HG03460 (cell line): ENCODE measurements at regions not wholly inside any gene's neighbourhood (a gene's known extent, or its start where the extent isn't known, plus 50 kb on each side); places are given as distances from the start of the nearest gene placed in this dataset.
A peak's percentile ranks its signal among the peaks of the same experiment; 100 is the strongest.
"Not testable (repeated sequence)": the region's sequence is repeated elsewhere in the genome, so short reads cannot be mapped to it uniquely, and the experiment has no call there.

ENCODE experiments used
- ATAC-seq: cut with Tn5 transposase; IDR thresholded peaks from one replicate; pipeline ENCODE4 v1.9.1; 2021; ENCODE audit not compliant: unreplicated experiment

DNA sequence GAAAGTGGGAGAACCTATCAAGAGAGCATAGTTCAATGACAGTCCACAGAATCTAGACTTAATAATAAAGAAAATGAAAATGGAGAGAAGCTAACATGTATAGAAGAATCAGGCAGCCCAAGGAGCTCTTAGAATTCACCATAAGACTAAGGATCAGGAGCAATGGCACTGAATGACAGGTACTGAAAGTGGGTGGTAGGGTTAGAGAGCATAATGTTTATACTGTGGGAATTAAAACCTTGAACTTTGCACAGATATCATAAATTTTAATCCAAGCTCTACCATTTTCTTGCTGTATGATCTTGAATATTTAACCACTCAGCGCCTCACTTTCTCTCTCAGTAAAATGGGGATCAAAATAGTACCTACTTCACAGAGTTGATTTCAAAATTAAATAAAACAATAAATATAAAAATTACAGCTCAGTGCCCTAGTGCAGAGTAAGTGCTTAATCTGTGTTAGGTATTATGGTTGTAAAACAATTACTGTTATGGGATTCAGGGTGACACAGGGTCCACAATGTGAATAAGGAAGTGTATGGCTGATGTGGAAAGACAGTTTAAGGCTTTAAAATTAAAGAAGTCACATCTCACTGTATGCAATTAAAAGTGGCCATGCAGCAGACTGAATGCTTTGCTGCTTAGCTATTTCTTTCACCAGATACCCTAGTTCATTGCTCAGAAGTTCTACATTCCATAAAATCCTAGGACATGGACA, 319.8 kb downstream of the HINT1 start:
- no peak for ATAC-seq

DNA sequence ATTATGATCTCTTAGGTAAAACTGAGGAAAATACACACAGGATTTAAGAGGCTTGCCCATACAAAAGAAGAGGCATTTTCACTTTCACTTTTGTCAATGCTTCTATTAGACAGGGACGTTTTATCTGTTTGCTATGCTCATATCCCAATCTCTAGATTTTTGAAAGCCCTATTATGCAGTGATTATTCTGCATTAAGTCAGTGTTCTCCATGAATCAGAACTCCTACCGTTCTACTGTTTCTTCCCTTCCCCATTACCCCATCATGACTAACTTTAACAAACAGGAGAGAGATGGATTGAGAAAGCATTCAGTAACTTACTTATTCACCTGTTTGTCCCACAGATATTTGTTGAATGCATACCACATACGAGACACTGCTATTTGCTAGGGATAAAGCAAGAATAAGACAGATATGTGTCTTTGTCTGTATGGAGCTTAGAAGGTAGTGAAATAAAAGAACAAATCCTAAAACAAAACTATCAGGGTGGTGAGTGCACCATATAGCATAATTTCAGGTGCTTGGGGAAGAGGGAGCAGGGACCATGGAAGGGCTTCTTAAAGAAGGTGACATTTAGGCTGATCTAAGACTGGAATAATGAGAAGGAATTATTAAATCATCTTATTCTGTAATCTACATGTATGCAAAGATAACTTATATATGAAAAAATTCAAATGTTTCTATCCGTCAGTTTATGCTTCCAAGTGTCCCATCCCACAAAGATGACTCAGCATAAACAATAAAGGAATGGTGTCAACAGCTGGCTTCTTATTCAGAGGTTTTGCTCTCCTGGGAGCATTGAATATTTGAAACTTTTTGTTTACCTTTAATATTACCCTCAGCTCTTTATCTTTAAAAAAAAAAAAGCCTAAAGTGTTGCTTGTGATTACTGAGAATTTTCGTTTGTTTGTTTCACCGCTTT, 328.1 kb downstream of the HINT1 start:
- peak; percentile 62 for ATAC-seq

- ATAC-seq = not testable (repeated sequence)
These were observed 347.3 kb downstream of the HINT1 start for GRCh38 chr5:130817598-130818384.

GRCh38 chr5:130815246-130815645, 349.8 kb downstream of the HINT1 start:
- ATAC-seq = no peak

- ATAC-seq = no peak
These were observed 356.4 kb downstream of the HINT1 start for GRCh38 chr5:130808691-130809090.

DNA sequence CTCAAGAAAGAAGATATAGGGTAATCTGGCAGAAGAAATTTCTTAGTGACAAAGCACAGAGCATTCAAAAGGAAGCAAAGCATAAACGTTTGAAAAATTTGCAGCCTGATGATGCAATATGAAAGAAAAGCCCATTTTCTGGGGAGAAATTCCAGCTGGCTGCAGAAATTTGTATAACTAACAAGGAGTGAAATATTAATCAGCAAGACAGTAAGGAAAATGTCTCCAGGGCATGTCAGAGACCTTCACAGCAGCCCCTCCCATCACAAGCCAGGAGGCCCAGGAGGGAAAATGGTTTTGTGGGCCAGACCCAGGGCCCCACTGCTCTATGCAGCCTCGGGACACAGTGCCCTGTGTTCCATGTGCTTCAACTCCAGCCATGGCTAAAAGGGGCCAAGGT, 359.4 kb downstream of the HINT1 start:
- ATAC-seq = no peak

GRCh38 chr5:130805036-130805435, 360.0 kb downstream of the HINT1 start:
- ATAC-seq = no peak

GRCh38 chr5:130801963-130802362, 363.1 kb downstream of the HINT1 start:
- no peak for ATAC-seq

GRCh38 chr5:130799015-130799414, 366.0 kb downstream of the HINT1 start:
- no peak for ATAC-seq

- ATAC-seq = no peak
These were observed 367.8 kb downstream of the HINT1 start for GRCh38 chr5:130797303-130797702.

DNA sequence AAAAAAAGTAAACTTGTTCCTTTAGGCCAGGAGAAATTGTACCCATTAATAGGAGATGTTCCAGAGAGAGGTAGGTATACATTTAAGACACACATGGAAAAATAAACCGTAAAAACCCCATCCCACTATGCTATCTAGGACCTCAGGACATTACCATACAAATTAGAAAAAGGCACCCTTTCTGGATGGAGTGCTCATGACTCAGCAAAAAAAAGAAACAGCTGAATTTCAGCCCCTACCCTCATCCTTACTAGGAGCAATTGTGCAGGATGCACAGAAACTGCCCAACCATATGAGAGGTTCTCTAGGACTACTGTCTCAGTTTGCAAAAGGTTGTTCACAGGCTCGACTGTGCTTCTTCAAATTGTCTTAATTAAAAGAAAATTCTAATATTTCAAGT, 368.2 kb downstream of the HINT1 start:
- no peak for ATAC-seq

DNA sequence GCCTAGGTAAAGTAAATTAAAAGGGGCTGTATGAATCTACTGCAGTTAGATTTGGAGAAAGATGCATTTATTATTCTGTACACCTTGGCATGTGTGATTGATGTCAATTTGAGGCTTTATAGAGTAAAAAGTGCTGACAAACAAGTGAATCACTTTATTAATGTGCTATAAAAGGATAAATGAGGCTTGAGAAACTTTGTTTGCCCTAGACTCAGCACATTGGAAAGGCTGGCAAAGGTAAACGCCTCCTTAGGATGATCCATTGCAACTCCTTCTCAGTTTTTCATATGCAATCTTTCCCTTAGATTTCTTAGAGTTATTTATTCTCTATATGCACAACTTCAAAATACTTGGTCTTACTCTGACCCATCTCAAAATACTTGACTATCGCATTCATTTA, 369.0 kb downstream of the HINT1 start:
- no peak for ATAC-seq

- no peak for ATAC-seq
These were observed 370.0 kb downstream of the HINT1 start for GRCh38 chr5:130795037-130795436.

DNA sequence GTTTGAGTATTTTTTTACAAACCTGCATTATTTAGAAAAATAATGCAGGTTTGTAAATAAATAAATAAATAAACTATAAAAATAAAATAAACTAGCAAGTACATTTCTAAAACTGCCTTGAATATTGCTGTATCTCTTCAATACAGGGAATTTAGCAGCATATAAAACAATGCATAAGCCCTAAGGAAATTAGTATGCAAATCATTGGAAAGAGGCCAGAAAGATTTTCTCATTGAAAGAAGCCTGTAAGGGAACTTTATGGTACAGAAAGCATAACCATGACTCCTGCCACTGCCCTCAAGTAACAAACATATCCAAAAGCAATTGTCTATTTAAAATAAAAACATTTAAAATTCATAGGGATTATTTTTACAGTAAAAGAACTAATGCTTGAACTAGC, 387.3 kb downstream of the HINT1 start:
- ATAC-seq = no peak

DNA sequence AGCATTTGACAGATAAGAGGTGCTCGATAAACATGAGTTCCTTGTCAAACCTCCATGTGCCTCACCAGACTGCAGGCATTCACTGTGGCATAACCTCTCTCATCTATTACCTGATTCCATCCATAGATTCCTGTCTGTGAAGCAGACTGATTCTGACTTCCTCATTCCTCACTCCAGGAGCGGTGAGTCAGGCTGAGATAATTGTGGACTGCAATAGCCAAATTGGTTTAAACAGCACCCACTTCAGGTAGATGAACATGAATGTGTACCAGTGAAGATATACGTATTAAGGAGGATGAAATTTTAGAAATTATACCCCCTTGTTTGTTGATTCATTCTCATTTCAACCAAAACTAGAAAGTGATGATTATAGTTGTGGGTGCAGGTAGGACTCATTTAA, 391.2 kb downstream of the HINT1 start:
- no peak for ATAC-seq

- ATAC-seq = no peak
These were observed 403.0 kb downstream of the HINT1 start for GRCh38 chr5:130762031-130762430.

- no peak for ATAC-seq
These were observed 406.0 kb downstream of the HINT1 start for GRCh38 chr5:130759061-130759460.

DNA sequence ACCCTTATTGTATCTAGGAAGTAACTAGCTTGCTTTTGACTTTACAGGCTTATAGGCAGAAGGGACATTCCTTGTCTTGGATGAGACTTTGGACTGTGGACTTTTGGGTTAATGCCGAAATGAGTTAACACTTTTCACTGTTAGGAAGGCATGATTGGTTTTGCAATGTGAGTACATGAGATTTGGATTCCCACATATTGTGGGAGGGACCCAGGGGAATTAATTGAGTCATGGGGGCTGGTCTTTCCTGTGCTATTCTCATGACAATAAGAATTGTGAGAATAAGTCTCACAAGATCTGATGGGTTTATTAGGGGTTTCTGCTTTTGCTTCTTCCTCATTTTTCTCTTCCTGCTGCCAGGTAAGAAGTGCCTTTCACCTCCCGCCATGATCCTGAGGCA, 417.5 kb downstream of the HINT1 start:
- ATAC-seq = no peak

DNA sequence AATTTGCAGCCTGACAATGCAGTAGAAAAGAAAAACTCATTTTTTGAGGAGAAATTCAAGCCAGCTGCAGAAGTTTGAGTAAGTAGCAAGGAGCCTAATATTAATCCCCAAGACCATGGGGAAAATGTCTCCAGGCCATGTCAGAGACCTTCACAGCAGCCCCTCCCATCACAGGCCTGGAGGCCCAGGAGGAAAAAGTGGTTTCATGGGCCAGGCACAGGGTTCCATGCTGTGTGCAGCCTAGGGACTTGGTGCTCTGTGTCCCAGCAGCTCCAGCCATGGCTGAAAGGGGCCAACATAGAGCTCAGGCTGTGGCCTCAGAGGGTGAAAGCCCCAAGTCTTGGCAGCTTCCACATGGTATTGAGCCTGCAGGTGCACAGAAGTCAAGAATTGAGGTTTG, 418.4 kb downstream of the HINT1 start:
- ATAC-seq = not testable (repeated sequence)

GRCh38 chr5:130743092-130743491, 422.0 kb downstream of the HINT1 start:
- no peak for ATAC-seq

DNA sequence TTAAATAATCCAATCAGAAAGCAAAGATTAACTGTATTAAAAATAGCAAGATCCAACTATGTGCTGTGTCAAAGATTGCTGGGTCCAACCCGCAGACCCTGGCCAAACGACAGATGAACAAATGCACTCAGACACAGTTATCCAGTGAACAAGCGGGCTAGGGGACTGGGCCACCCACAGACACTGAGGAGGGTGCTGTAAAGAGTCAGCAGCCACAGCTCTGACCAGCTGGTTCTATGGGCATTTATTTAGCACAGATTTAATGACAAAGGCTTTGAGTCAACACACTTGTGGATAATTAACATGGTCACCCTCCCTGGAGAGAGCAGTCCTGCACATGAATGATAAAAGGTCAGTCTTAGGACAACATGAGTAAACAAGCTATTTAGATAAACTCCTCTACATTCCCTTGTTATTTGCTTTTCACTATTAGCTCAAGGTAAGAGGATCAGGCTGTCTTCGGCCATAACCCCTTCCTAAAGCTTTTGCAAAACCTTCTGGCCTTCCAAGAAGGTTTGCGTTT, 424.9 kb downstream of the HINT1 start:
- ATAC-seq = no peak
